Vagina (tissue), 2 donors: ENCODE measurements at regions not wholly inside any gene's neighbourhood (a gene's known extent, or its start where the extent isn't known, plus 50 kb on each side); places are given as distances from the start of the nearest gene placed in this dataset.

Experiments used
- DNase-seq, 2 donors: peaks; one replicate each; pipeline ENCODE4 v3.0.0-alpha.2; 2017; ENCODE audit errors: extremely low spot score in 2 of 2
- H3K27ac ChIP-seq: fragments of 200-600 bp; sonication (generic); one replicate; pipeline ENCODE4 v1.5.1; 2019
- H3K27me3 ChIP-seq: fragments of 200-600 bp; sonication (generic); one replicate; pipeline ENCODE4 v1.5.1; 2019
- H3K36me3 ChIP-seq, 2 donors: fragments of 200-600 bp; sonication (generic); one replicate each; pipeline ENCODE4 v1.5.1; 2017 to 2019
- H3K4me1 ChIP-seq: fragments of 200-600 bp; sonication (generic); one replicate; pipeline ENCODE4 v1.5.1; 2019
- H3K4me3 ChIP-seq, 2 donors: fragments of 200-600 bp; sonication (generic); 1 replicate in 1 of 2; 2 replicates in 1 of 2; pipeline ENCODE4 v1.5.1; 2016 to 2019
- H3K9me3 ChIP-seq: fragments of 200-600 bp; sonication (generic); one replicate; pipeline ENCODE4 v1.5.1; 2019
- CTCF ChIP-seq, 3 experiments: fragments of 450-650 bp in 2 of 3; fragments of 200-600 bp in 1 of 3; sonication (generic) in 1 of 3; IDR thresholded peaks; one replicate each; pipeline ENCODE4 v1.5.1; 2017 to 2019; ENCODE audit warnings: antibody characterized with exemption in 3 of 3, mild to moderate bottlenecking in 2 of 3, moderate library complexity in 2 of 3
- POLR2A ChIP-seq, 2 donors: fragments of 450-650 bp; IDR thresholded peaks; one replicate each; pipeline ENCODE4 v1.6.1; 2017; ENCODE audit warnings: antibody characterized with exemption in 2 of 2, mild to moderate bottlenecking in 2 of 2, moderate library complexity in 2 of 2
- POLR2AphosphoS5 ChIP-seq, 2 donors: sonication (generic); formaldehyde crosslinking; IDR thresholded peaks; one replicate each; pipeline ENCODE4 v1.9.0; 2017; ENCODE audit warnings: antibody characterized with exemption in 2 of 2, mild to moderate bottlenecking in 2 of 2, low read depth in 1 of 2; ENCODE audit not compliant: insufficient read depth in 1 of 2
- intact Hi-C: fragments of 100-400 bp; cut with DNase I; formaldehyde crosslinking; loops from one replicate; pipeline ENCODE4 v1.15.1; 2023

- Histone ChIP-seq H3K4me3 (no peak overlapping the region), H3K27ac (no peak overlapping the region), H3K9me3 (no peaks in the 10 kb centered on the region), H3K27me3 (no peaks in the 10 kb centered on the region), H3K36me3 (no peaks in the 10 kb centered on the region), H3K4me1 (no peaks in the 10 kb centered on the region)
- no peak for TF ChIP-seq POLR2AphosphoS5 (IDR thresholded peaks at IDR 0.05; ENCODE audit: insufficient read depth in 1 of 2, low read depth in 1 of 2)
- TF ChIP-seq CTCF (IDR thresholded peaks at IDR 0.05): no peak
- no peak for TF ChIP-seq POLR2A (IDR thresholded peaks at IDR 0.05)
- no peak for DNase-seq
- intact Hi-C loops: no loop called here
These were observed 1881.7 kb downstream of the ARAP2 start for GRCh38 chr4:34362654-34363053.

- no peak for DNase-seq
- TF ChIP-seq POLR2A (IDR thresholded peaks at IDR 0.05) (no peak), CTCF (IDR thresholded peaks at IDR 0.05) (no peak), POLR2AphosphoS5 (IDR thresholded peaks at IDR 0.05; ENCODE audit: insufficient read depth in 1 of 2, low read depth in 1 of 2) (no peak)
- no peaks in the 10 kb centered on the region for H3K9me3 ChIP-seq
- no peaks in the 10 kb centered on the region for H3K36me3 ChIP-seq
- H3K27me3 ChIP-seq: no peaks in the 10 kb centered on the region
- no peak overlapping the region for H3K27ac ChIP-seq
- intact Hi-C loops: no loop called here
- H3K4me1 ChIP-seq: no peaks in the 10 kb centered on the region
- no peak overlapping the region for H3K4me3 ChIP-seq
These were observed 1880.5 kb downstream of the ARAP2 start for GRCh38 chr4:34363842-34364241.

- no peaks in the 10 kb centered on the region for H3K9me3 ChIP-seq
- intact Hi-C loops: no loop called here
- H3K27me3 ChIP-seq: no peaks in the 10 kb centered on the region
- no peaks in the 10 kb centered on the region for H3K36me3 ChIP-seq
- no peaks in the 10 kb centered on the region for H3K4me1 ChIP-seq
- TF ChIP-seq CTCF (IDR thresholded peaks at IDR 0.05): no peak
- no peak for TF ChIP-seq POLR2A (IDR thresholded peaks at IDR 0.05)
- no peak for TF ChIP-seq POLR2AphosphoS5 (IDR thresholded peaks at IDR 0.05; ENCODE audit: insufficient read depth in 1 of 2, low read depth in 1 of 2)
- no peak for DNase-seq
- no peak overlapping the region for H3K27ac ChIP-seq
- H3K4me3 ChIP-seq: no peak overlapping the region
These were observed 1878.4 kb downstream of the ARAP2 start for GRCh38 chr4:34365946-34366345.

- H3K36me3 ChIP-seq: no peaks in the 10 kb centered on the region
- intact Hi-C loops: no loop called here
These were observed 1872.6 kb downstream of the ARAP2 start for GRCh38 chr4:34371676-34372075.

GRCh38 chr4:34372815-34373214 lies 1871.5 kb downstream of the ARAP2 start:
- DNase-seq: no peak
- intact Hi-C loops: no loop called here

More at GRCh38 chr4:34371676-34372075, 1872.6 kb downstream of the ARAP2 start:
- no peak for TF ChIP-seq POLR2AphosphoS5 (IDR thresholded peaks at IDR 0.05; ENCODE audit: insufficient read depth in 1 of 2, low read depth in 1 of 2)
- TF ChIP-seq CTCF (IDR thresholded peaks at IDR 0.05): no peak
- TF ChIP-seq POLR2A (IDR thresholded peaks at IDR 0.05): no peak
- DNase-seq: no peak
- H3K4me1 ChIP-seq: no peaks in the 10 kb centered on the region
- H3K27ac ChIP-seq: no peak overlapping the region
- no peaks in the 10 kb centered on the region for H3K9me3 ChIP-seq
- no peak overlapping the region for H3K4me3 ChIP-seq
- H3K27me3 ChIP-seq: no peaks in the 10 kb centered on the region

More at GRCh38 chr4:34372815-34373214, 1871.5 kb downstream of the ARAP2 start:
- Histone ChIP-seq H3K27me3 (no peaks in the 10 kb centered on the region), H3K27ac (no peak overlapping the region), H3K4me1 (no peaks in the 10 kb centered on the region), H3K36me3 (no peaks in the 10 kb centered on the region), H3K4me3 (no peak overlapping the region), H3K9me3 (no peaks in the 10 kb centered on the region)
- no peak for TF ChIP-seq CTCF (IDR thresholded peaks at IDR 0.05)
- TF ChIP-seq POLR2A (IDR thresholded peaks at IDR 0.05): no peak
- TF ChIP-seq POLR2AphosphoS5 (IDR thresholded peaks at IDR 0.05; ENCODE audit: insufficient read depth in 1 of 2, low read depth in 1 of 2): no peak
